GM10266 (cell line): ENCODE measurements at regions not wholly inside any gene's neighbourhood (a gene's known extent, or its start where the extent isn't known, plus 50 kb on each side); places are given as distances from the start of the nearest gene placed in this dataset.

Experiments
- DNase-seq: peaks from one replicate; pipeline ENCODE4 v3.0.0; 2012; ENCODE audit errors: extremely low spot score
- CTCF ChIP-seq: IDR thresholded peaks from 2 replicates; pipeline ENCODE4 v1.5.1; 2012; ENCODE audit warnings: mild to moderate bottlenecking, low read depth; ENCODE audit not compliant: control insufficient read depth, insufficient read depth; ENCODE audit errors: missing control alignments

- no peak for DNase-seq
- TF ChIP-seq CTCF = no peak
These were observed 585.2 kb downstream of the HAO1 start for GRCh38 chr20:7355051-7355450.

GRCh38 chr20:7358670-7359069 is 581.6 kb downstream of the HAO1 start:
- no peak for TF ChIP-seq CTCF
- DNase-seq = no peak

GRCh38 chr20:7359739-7360138 is 580.5 kb downstream of the HAO1 start:
- no peak for TF ChIP-seq CTCF
- DNase-seq = no peak

GRCh38 chr20:7361321-7361720 is 578.9 kb downstream of the HAO1 start:
- no peak for DNase-seq
- TF ChIP-seq CTCF = no peak

GRCh38 chr20:7361931-7362330 is 578.3 kb downstream of the HAO1 start:
- TF ChIP-seq CTCF = no peak
- DNase-seq = no peak

GRCh38 chr20:7362601-7363000 is 577.7 kb downstream of the HAO1 start:
- no peak for DNase-seq
- no peak for TF ChIP-seq CTCF

- no peak for DNase-seq
- no peak for TF ChIP-seq CTCF
These were observed 574.1 kb downstream of the HAO1 start for GRCh38 chr20:7366189-7366588.
